Cardiac fibroblast (primary cell): ENCODE measurements at regions not wholly inside any gene's neighbourhood (a gene's known extent, or its start where the extent isn't known, plus 50 kb on each side); places are given as distances from the start of the nearest gene placed in this dataset.

Experiments used
- DNase-seq, 2 donors: peaks; one replicate each; pipeline versions ENCODE4 v3.0.0 to v3.0.0-alpha.2; 2010; ENCODE audit warnings: low read depth in 2 of 2
- H3K4me3 ChIP-seq, 2 donors: replicated peaks in 1 of 2; 1 replicate in 1 of 2; 2 replicates in 1 of 2; pipeline ENCODE4 v1.5.1; 2011; ENCODE audit warnings: low read depth in 2 of 2, low read length in 2 of 2, mild to moderate bottlenecking in 2 of 2, moderate library complexity in 1 of 2
- CTCF ChIP-seq: IDR thresholded peaks from one replicate; pipeline ENCODE4 v1.5.1; 2011; ENCODE audit warnings: low read depth, mild to moderate bottlenecking, low read length, inconsistent platforms

- TF ChIP-seq CTCF = no peak
- no peak for DNase-seq
- no peak overlapping the region for H3K4me3 ChIP-seq
These were observed 1160.3 kb upstream of the AUTS2 start for GRCh38 chr7:68438016-68438415.

- no peak for TF ChIP-seq CTCF
- no peak overlapping the region for H3K4me3 ChIP-seq
- DNase-seq = no peak
These were observed 1159.5 kb upstream of the AUTS2 start for GRCh38 chr7:68438811-68439210.

GRCh38 chr7:68439897-68440296 lies 1158.4 kb upstream of the AUTS2 start:
- DNase-seq = no peak
- TF ChIP-seq CTCF = no peak
- H3K4me3 ChIP-seq = no peak overlapping the region

- TF ChIP-seq CTCF = no peak
- no peak overlapping the region for H3K4me3 ChIP-seq
- DNase-seq = no peak
These were observed 1157.4 kb upstream of the AUTS2 start for GRCh38 chr7:68440866-68441265.

GRCh38 chr7:68441645-68442044 lies 1156.6 kb upstream of the AUTS2 start:
- TF ChIP-seq CTCF = no peak
- DNase-seq = no peak
- no peak overlapping the region for H3K4me3 ChIP-seq

GRCh38 chr7:68442931-68443631 lies 1155.2 kb upstream of the AUTS2 start:
- H3K4me3 ChIP-seq = no peak overlapping the region
- no peak for TF ChIP-seq CTCF
- DNase-seq = no peak

GRCh38 chr7:68444042-68444441 lies 1154.2 kb upstream of the AUTS2 start:
- no peak for TF ChIP-seq CTCF
- no peak for DNase-seq
- no peak overlapping the region for H3K4me3 ChIP-seq
